Suppressor macrophage (primary cell): ENCODE measurements at regions not wholly inside any gene's neighbourhood (a gene's known extent, or its start where the extent isn't known, plus 50 kb on each side); places are given as distances from the start of the nearest gene placed in this dataset.

Source experiments
- DNase-seq, 4 experiments: peaks; one replicate each; pipeline ENCODE4 v3.0.0-alpha.2; 2020 to 2022

DNA sequence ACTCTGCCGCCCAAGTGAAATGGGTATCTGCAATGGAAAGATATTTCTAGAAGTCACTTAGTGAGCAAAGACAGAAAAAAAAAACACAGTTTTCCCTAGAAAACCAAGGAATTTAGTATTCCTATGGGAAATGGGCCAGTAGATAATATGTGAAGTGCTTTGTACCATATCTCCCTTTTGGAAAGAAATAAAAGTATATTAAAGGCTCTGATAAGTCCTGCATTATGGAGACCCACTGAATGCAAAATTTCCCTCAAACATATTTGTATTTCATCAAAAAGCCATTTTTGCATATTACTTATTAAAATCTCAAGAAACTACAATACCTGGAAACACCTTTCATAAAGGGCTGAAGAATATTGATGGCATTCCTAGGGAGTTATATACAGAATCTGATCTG lies 51.6 kb upstream of the DYNLRB2 start:
- no peak for DNase-seq

DNA sequence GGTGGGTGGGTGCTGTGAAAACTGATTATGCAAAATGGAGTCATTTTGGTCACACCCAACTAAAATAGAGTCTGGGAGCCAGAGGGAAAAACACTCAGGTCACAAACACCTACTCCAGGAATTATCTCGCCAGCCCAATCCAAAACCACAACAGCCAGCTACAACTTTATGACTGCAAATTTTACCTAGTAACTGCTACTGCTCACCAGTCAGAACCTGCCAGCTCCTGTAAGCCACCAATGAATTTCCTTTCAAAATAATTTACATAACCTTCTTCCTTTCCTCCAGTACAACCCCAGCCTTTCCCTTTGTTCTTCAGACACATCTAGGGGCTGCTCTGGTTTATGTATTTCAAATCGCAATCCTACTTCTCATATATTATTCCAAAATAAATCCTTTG lies 52.6 kb upstream of the DYNLRB2 start:
- DNase-seq = no peak

DNA sequence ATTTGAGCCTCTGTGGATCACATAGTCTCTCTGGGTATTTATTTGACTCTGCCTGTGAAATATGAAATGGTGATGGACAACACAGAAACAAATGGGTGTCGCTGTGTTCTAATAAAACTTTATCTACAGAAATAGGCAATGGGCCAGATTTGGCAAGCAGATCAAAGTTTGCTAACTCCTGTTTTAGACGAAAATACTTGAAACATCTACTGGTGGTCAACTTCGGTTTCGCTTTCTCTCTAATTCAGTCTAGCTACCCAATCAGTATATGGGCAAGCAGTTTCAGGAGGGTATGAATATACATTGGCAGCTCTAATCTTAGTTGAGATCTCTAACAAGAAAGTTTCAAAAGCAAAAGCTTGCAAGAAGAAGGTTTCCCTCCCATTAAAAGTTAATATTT lies 60.1 kb upstream of the DYNLRB2 start:
- no peak for DNase-seq

DNA sequence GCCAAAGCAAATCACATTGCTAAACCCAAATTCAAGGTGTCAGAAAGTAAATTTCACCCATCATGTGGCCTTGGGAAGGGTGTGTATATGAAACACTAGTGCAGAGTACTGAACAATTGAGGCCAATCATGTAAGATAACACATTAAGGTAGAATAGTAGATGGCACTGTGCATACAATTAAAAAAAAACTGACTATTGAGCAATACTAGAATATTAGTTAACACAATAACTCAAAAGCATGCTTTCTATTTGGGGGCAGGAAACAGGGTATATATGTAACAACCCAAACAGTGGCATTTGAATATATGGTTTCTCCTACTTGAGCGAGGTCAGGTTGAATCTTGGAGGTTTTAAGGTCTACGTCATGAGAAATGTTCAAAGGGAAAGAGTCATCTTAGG lies 63.0 kb upstream of the DYNLRB2 start:
- no peak for DNase-seq

DNA sequence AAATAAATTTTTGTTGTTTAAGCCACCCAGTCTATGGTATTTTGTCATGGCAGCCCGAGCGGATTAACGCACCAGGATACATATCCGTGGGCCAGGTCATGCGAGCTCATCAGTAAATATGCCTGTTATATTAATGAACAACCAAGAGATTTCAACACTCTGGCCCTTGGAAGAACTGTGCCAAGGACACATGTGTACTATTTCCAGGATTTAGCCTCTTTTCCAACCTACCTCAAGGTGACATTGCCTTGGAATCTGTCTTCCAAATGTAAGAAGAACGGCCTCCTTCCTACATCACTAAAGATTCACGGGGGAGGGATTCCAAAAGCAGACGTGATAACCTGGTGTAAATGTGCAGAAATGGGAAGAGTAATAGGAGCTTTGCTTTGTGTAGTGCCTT lies 72.8 kb upstream of the DYNLRB2 start:
- no peak for DNase-seq

DNA sequence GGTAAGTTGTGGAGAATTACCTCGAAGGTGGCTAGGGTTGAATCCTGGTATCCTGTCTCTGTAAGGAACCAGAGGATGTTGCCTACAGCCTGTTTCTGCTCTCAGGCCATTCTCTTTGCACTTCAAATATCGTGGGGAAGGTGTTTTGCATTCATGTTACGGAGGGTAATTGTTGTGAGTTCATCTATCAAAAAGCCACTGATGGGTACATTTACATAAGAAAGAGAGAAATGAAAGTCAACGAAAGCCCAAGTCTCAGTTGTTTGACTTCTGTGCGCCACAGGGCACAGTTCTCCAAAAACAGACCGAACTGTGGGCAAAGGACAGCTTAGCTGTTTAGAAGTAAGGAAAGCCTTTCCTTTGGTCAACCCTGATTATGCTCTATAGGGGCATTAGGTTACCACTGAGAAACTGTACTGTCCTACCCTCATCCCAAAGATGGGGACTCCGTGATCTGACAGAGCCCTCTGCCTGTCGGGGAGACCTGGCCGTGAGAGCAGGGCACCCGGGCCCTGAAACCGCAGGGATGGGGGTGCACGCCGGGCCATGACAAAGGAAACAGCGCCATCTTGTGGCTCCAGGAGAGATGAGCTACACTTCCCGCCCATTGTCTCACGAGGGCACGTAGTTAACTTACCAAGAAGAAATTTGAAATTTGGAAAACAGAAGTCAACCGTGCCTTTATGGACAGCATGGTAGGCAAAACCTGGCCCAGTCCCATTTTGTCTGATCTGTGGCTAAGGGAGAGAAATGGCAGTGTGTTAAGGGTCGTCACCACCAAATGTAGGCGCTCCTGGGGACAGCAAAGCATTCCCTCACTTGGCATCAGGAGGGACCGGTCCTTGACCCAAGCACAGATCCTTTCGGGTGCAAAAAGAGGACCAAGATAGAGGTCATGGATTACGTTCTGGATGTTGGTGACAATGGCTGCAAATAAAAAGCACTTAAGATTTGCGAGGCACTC lies 74.5 kb upstream of the DYNLRB2 start:
- DNase-seq = peak; percentile 66 to 79 (median 72)

DNA sequence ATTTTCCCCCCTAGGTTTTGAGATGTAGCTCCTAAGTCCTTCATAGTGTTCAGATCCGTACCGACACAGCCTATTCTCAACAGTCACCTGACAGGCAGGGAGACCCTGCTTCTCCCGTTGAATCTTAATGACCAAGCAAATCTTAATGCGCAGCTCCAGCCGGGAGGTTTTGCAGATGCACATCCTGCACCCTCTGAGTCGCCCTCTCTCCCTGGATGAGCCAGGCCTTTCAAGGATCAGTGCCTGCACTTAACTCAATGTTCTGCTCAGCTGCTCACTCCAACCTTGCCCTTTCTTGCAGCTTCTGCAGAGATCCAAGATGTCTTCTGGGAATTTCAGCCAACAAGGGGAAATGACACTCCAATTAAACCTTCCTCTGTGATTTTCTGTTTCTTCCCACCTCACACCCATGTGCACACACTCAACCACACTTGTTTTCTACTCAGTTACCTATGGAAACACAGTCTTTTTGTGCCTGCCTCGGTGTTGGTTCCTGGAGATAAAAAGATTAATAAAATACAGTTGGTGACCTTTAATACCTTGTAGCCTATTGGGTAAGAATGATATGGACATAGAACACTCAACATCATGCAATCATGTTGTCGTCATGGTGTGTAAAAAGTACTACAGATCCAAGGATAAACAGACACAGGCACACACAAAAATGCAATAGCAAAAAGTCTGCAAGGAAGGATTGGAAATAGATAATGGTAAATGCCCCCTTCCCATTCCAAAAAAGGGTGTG lies 76.9 kb upstream of the DYNLRB2 start:
- no peak for DNase-seq

DNA sequence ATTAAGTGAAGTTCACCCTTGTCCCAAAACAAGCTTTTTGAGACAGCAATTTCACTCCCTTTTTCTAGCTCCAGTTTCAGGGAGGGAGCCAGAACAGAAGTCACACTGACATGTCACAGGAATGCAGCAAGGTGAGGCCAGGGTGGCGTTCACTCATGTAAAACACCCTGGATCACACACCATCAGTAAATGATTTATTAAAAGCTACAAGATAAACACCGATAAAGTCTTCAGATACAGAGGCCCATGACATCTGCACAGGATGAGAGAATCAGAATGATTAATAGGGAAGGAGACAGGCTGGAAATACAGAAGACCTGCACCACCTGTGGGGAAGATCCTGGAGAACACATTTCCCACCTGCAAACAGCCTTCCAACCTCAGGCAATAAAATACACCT lies 77.5 kb upstream of the DYNLRB2 start:
- no peak for DNase-seq

DNA sequence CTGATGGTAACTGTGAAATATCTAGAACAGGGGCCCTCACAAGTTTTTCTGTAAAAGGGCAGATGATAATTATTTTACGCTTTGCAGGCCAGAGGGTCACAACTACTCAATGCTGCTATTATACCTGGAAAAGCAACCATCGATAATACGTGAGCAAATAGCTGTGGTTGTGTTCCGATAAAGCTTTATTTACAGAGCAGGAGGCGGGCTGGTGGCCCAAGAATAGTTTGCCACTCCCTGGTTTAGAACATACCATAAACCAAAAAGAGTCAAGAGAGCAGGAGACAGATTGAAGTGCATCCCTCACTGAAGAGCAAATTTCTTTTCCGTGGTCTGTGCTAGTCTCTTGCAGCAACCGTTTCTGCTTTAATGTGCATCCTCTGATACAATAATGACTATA lies 77.9 kb upstream of the DYNLRB2 start:
- no peak for DNase-seq

DNA sequence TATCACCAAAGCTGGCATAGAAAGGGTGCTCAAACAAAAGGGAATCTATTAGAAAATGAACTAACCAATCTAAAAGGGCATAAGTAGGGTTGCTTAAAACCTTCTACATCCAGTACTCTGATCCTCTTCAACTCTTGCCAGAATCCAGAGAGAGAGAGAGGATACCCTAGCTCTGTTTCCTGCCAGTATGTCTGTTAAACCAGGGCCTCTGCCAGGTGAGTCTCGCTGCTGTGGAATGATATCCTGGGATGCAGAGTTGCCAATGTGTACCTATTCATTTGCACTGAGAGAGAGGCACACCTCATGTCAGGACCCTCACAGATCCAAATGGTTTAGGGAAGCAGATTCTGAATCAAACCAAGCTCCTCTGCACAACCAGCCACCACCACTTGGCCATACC lies 79.8 kb upstream of the DYNLRB2 start:
- DNase-seq = no peak

DNA sequence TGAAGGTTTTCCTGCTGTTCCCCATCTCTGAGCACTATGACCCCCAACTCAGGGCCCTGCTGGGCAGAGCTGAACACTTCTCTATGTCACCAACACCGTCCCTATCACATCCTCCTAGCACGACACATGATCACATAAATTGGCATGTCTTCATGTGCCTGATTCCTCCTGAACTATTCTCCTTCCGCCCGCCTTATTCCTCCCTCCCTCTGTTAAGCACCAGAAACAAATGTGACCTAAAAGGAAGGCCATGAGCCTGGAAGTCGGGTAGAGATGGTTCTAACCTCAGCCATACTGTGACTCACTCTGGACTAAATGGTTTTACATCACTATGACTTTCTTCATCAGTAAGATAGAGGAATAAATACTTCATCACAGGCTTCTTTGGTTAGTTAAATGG lies 80.8 kb upstream of the DYNLRB2 start:
- no peak for DNase-seq

DNA sequence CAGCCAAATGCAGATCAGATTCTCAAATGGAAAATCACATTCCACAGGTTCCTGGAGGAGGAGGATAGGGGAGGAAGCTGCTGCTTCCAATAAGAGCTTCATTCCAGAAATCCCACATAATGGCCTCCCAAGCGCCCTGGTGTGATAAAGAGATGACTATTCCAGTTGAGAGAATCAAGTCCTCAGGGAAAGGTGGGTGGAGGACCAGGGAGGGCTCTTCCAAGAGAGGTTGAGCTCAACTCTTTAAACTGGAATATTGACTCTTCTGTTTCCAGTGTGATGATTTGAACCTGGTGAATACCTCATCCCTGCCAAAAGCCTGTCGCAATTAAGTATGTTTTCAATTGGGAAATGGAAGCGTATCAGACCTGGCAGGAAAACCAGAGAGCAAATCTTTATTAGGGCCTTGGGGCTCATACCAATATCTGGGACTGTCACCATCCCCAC lies 81.4 kb upstream of the DYNLRB2 start:
- no peak for DNase-seq

DNA sequence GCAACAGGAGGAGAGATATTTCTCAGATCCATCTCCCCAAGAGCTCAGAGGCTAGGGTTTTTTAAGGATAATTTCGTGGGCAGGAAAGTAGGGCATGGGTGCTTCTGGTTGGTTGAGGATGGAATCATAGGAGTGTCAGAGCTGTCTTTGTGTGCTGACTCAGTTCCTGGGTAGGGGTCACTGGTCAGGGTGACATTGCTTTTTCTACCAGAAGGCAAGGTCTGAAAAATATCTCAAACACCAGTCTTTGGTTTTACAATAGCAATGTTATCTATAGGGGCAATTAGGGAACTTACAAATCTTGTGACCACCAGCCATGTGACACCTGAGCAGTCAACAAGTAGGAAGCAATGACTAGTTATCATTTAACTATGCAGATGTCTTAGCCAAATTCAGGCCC lies 82.9 kb upstream of the DYNLRB2 start:
- DNase-seq = peak in 1 of 4 experiments; percentile 1

DNA sequence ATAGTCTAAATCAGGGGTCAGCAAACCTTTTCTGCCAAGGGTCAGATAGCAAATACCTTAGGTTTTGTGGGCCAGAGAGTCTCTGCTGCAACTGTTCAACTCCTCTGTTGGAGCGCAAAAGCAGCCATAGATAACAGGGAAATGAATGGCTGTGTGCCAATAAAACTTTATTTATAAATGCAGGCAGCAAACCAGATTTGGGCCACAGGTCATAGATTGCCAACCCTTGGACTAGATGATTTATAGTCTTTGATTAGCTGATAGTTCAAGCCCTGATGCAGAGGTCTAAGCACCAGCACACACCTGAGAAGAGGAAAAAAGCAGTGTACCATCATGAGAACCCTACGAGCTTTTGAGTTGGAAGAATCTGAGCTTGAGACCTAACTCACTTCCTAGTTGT lies 86.0 kb upstream of the DYNLRB2 start:
- no peak for DNase-seq

DNA sequence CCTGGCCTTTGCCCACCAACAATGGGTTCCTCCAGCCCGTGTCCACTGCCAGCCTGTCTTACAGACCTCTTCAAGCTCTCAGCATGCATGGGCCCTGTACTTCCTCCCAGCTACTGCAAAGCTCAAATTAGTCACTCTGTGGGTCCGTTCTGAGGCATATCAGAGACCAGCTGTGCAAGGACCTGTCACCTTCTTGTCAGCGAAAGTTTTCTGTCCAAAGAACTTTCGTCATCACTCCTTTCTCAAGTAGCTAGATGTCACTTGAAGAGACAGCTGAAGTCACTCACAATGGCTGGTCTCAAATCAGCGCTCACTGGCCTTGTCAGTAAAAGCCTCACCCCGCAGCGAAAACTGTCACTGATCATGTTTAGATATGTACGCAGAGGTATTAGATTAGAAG lies 91.4 kb upstream of the DYNLRB2 start:
- no peak for DNase-seq

DNA sequence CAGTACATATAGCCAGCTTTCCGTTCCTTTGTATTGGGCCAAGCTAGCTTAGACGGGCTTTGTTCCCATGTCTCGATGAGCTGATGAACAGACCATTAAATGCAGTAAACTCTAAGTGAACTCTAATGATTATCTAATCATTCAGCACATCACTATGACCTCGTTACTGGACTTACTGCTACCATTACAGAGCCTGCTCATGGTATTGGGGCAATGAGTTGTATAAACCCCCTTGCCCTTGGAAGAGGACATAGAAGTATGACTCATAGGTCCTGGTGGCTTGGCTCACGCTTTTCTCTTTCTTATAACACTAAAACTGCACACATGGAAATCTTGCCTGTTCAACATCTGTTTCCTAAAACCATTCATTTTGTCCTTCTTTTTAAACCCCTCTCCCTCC lies 93.6 kb upstream of the DYNLRB2 start:
- DNase-seq = no peak

DNA sequence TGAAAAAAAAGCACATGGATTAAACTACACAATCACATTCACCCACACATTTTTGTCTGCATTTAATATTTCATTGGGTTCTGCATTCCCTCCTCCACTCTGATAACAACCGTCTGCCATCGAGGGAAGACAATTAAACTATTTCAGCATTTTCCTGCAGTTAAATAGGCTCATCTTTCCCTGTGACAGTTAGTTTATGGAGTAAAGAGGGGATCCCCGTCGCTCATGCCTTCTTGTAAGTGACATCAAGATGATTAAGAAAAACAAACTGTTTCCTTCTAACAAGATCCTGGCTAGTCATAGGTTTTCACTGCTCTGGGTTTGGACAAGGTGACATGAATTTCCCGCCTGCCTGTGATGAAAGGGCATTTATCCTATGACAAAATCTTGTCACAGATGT lies 98.0 kb upstream of the DYNLRB2 start:
- no peak for DNase-seq

DNA sequence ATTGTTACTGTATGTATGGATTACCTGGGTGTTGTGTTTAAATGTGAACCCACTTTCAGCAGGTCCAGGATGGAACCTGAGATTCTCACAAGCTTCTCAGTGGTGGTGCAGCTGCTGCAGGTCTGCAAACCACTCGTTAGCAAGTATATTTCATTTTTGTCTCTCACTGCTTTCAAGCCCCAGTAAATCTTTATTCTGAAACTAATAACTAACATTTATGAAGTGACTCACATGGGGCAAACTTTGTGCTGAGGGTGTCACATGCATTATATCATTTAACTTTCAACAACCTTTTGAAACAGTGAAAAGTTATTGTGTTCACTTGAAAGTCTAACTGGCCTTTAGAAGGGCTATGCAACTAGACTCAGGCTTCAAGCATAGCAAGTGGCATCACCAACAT lies 98.9 kb upstream of the DYNLRB2 start:
- no peak for DNase-seq

DNA sequence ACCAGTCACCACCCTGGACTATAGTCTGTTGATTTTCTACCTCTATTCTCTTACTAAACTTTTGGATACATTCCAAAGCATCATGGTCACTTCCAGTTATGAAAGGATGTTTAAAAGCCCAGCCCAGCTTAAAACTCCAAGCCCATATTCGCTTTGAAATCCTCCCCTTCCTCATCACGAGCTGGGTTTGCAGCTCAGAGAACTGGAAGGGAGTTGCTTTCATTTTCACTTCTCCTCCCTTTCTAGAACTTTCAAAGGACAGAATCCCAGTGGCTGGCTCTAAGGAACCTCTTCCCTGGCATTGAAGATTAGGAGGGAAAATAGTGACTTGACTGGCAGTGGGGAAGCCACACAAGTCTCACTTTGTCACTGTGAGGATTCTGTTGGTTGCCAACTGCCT lies 100.1 kb upstream of the DYNLRB2 start:
- peak in 1 of 4 experiments; percentile 3 for DNase-seq

DNA sequence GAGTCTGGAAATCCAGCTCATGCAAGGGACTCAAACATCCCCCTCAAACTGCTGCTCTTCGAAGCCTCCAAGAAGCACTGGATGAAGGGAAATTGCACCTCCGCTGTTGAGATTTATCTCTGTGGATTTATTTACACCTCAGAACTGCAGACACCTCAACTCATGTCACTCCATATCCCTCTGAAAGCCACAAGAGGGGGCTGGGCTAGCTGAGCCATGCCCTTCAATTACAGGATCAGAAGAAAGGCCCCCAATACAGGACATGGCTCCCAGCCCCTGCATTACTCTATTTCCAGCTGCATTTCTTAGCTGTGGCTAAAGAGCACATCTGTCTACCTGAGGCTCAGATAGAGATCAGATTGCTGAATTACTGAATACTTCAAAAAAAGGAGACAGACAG lies 103.1 kb upstream of the DYNLRB2 start:
- no peak for DNase-seq

DNA sequence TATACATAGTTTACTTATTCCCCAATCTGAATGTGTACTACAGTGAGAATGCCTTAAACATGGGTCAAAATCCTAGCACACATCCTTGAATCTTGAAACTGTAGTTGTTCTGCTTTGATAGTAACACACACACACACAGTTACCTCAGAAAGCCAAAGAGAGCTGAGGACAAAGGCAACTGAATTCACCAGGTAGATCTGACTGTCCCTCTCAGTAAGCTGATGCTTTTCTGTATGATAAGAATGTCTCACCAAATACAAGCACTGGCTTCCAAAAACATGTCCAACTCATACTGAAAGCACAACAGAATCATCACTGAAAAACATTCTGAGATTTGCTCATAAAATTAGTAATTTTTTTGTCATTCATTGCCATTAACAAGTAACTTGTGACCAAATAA lies 104.3 kb upstream of the DYNLRB2 start:
- no peak for DNase-seq

DNA sequence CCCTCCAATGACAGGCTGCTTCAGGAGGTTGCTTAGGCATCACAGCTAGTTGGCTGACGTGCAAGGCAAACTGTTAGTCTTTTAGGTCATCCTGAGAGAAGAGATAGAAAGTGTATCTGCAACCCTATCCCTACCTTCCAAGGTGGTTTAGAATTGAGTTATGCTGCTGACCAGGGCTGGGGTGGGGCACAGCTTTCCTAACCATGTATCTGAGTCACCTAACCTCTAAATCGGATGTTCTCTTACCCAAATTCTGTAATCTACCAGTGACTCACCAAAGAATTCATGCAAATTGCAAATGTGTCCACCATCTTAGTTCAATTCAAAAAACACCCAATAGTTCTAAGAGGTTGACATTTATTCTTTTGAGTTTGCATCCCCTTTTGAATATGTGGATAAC lies 107.2 kb upstream of the DYNLRB2 start:
- DNase-seq = no peak

DNA sequence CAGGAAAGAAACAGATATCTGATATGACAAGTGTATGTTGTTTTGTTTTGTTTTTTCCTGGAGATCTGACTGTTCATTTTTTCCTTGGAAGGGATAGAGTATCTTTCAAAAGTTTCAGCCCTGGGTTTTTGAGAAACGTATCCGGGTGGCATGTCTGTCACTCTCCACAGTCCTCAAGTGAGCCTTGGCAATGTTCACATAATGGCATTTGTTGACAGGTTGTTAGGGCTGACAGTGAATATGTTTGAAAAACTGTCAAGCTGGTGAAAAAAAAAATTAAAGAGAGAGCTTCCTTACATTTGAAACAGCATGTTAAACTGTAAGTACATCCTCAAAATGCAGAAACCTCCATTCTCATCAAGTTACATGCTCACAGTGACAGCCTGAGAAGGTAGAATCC lies 113.0 kb upstream of the DYNLRB2 start:
- DNase-seq = no peak
